A549 (cell line): ENCODE measurements at regions not wholly inside any gene's neighbourhood (a gene's known extent, or its start where the extent isn't known, plus 50 kb on each side); places are given as distances from the start of the nearest gene placed in this dataset.

ENCODE experiments used
- CBX2 ChIP-seq: fragments of 200-600 bp; sonication (generic); IDR thresholded peaks from 2 replicates; pipeline ENCODE4 v1.6.1; 2016; ENCODE audit warnings: low read depth, mild to moderate bottlenecking, borderline replicate concordance
- CHD4 ChIP-seq: fragments of 200-600 bp; sonication (generic); IDR thresholded peaks from 2 replicates; pipeline ENCODE4 v1.6.1; 2016; ENCODE audit warnings: antibody characterized with exemption, mild to moderate bottlenecking, borderline replicate concordance
- CTCF ChIP-seq: fragments of >200 bp; sonication (Bioruptor Twin); formaldehyde crosslinking; IDR thresholded peaks from 3 replicates; pipeline ENCODE4 v1.5.1; 2016
- PBX3 ChIP-seq: IDR thresholded peaks from 2 replicates; pipeline ENCODE4 v1.6.1; 2012
- POLR2A ChIP-seq: IDR thresholded peaks from 2 replicates; pipeline ENCODE4 v1.6.1; 2012; ENCODE audit warnings: mild to moderate bottlenecking, low read length
- POLR2AphosphoS2 ChIP-seq: conservative IDR thresholded peaks from 2 replicates; pipeline ENCODE4 v1.6.1; 2012; ENCODE audit warnings: low read length, improper control_type of control experiment, inconsistent platforms
- RCOR1 ChIP-seq: fragments of 150-350 bp; IDR thresholded peaks from 2 replicates; pipeline ENCODE4 v1.6.1; 2014; ENCODE audit warnings: antibody characterized with exemption, low read length, low read depth
- REST ChIP-seq: fragments of 200-600 bp; sonication (generic); IDR thresholded peaks from 2 replicates; pipeline ENCODE4 v1.6.1; 2016; ENCODE audit warnings: antibody characterized with exemption, mild to moderate bottlenecking, moderate library complexity
- RFX5 ChIP-seq: fragments of 450-650 bp; IDR thresholded peaks from 2 replicates; pipeline ENCODE4 v1.7.1; 2014; ENCODE audit warnings: antibody characterized with exemption, mild to moderate bottlenecking, moderate library complexity
- TP53 ChIP-seq: fragments of 250-450 bp; sonication (Bioruptor Pico); IDR thresholded peaks from 2 replicates; pipeline ENCODE4 v1.5.0; 2021; ENCODE audit warnings: mild to moderate bottlenecking, moderate library complexity
- USF2 ChIP-seq: fragments of 450-650 bp; IDR thresholded peaks from 2 replicates; pipeline ENCODE4 v1.6.1; 2014; ENCODE audit warnings: antibody characterized with exemption

- no peak for TF ChIP-seq CTCF
- TF ChIP-seq USF2: no peak
- no peak for TF ChIP-seq REST
- no peak for TF ChIP-seq POLR2A
- TF ChIP-seq POLR2AphosphoS2: no peak
- TF ChIP-seq TP53 (CRISPR knock-in tag): no peak
- no peak for TF ChIP-seq CBX2
- no peak for TF ChIP-seq RCOR1
- TF ChIP-seq PBX3: no peak
- TF ChIP-seq RFX5: no peak
- TF ChIP-seq CHD4: no peak
Measured at GRCh38 chr10:29807163-29807806, 172.5 kb upstream of the SVIL start.
